Colonic mucosa (tissue), 4 donors: ENCODE measurements at regions not wholly inside any gene's neighbourhood (a gene's known extent, or its start where the extent isn't known, plus 50 kb on each side); places are given as distances from the start of the nearest gene placed in this dataset.

ENCODE experiments used
- DNase-seq: peaks from one replicate; pipeline ENCODE4 v3.0.0-alpha.2; 2020
- H3K27ac ChIP-seq: fragments of 200-600 bp; one replicate; pipeline ENCODE4 v1.8.0; 2021
- H3K27me3 ChIP-seq: fragments of 200-600 bp; one replicate; pipeline ENCODE4 v1.8.0; 2021
- H3K36me3 ChIP-seq: fragments of 200-600 bp; one replicate; pipeline ENCODE4 v1.8.0; 2021
- H3K4me1 ChIP-seq: fragments of 200-600 bp; one replicate; pipeline ENCODE4 v1.8.0; 2021; ENCODE audit warnings: mild to moderate bottlenecking
- H3K4me3 ChIP-seq: fragments of 200-600 bp; one replicate; pipeline ENCODE4 v1.8.0; 2021
- H3K9ac ChIP-seq, 2 donors: one replicate each; pipeline ENCODE4 v1.7.0; 2013; ENCODE audit warnings: control low read depth in 2 of 2, low read depth in 2 of 2, low read length in 2 of 2
- H3K9me3 ChIP-seq: fragments of 200-600 bp; one replicate; pipeline ENCODE4 v1.8.0; 2021
- CTCF ChIP-seq: fragments of 200-600 bp; IDR thresholded peaks from one replicate; pipeline ENCODE4 v1.8.0; 2022; ENCODE audit warnings: antibody characterized with exemption, mild to moderate bottlenecking
- intact Hi-C: fragments of 100-400 bp; cut with DNase I; formaldehyde crosslinking; loops from one replicate; pipeline ENCODE4 v1.14.1; 2022
- donor health status: healthy.
- donor health status: DM: no; HTN: no; CAD: no.
- donor health status: DM: no; HTN: no; CAD: no.

- intact Hi-C loops, result no loop called here
- Histone ChIP-seq H3K27ac (no peak overlapping the region), H3K9ac (no peak overlapping the region), H3K4me1 (no peaks in the 10 kb centered on the region), H3K27me3 (no peaks in the 10 kb centered on the region), H3K36me3 (no peaks in the 10 kb centered on the region), H3K9me3 (no peaks in the 10 kb centered on the region), H3K4me3 (no peak overlapping the region)
- TF ChIP-seq CTCF, result no peak
- no peak for DNase-seq
Measured at GRCh38 chr3:70748593-70748992, 436.2 kb upstream of the MDFIC2 start.

- no peak overlapping the region for H3K9ac ChIP-seq
- H3K4me1 ChIP-seq, result no peaks in the 10 kb centered on the region
- H3K36me3 ChIP-seq, result no peaks in the 10 kb centered on the region
- H3K27ac ChIP-seq, result no peak overlapping the region
- intact Hi-C loops, result no loop called here
- no peaks in the 10 kb centered on the region for H3K9me3 ChIP-seq
- H3K27me3 ChIP-seq, result no peaks in the 10 kb centered on the region
- no peak overlapping the region for H3K4me3 ChIP-seq
- no peak for TF ChIP-seq CTCF
- no peak for DNase-seq
Measured at GRCh38 chr3:70747847-70748246, 435.4 kb upstream of the MDFIC2 start.

- H3K4me3 ChIP-seq, result no peak overlapping the region
- H3K9ac ChIP-seq, result no peak overlapping the region
- H3K27me3 ChIP-seq, result no peaks in the 10 kb centered on the region
- intact Hi-C loops, result no loop called here
- H3K9me3 ChIP-seq, result no peaks in the 10 kb centered on the region
- no peak for TF ChIP-seq CTCF
- no peak overlapping the region for H3K27ac ChIP-seq
- DNase-seq, result no peak
- no peaks in the 10 kb centered on the region for H3K36me3 ChIP-seq
- no peaks in the 10 kb centered on the region for H3K4me1 ChIP-seq
Measured at GRCh38 chr3:70744536-70744935, 432.1 kb upstream of the MDFIC2 start.

- H3K27ac ChIP-seq, result no peak overlapping the region
- no peaks in the 10 kb centered on the region for H3K9me3 ChIP-seq
- H3K4me3 ChIP-seq, result no peak overlapping the region
- H3K4me1 ChIP-seq, result no peaks in the 10 kb centered on the region
- H3K9ac ChIP-seq, result no peak overlapping the region
- DNase-seq, result no peak
- H3K36me3 ChIP-seq, result no peaks in the 10 kb centered on the region
- intact Hi-C loops, result no loop called here
- TF ChIP-seq CTCF, result no peak
- H3K27me3 ChIP-seq, result no peaks in the 10 kb centered on the region
Measured at GRCh38 chr3:70743754-70744153, 431.3 kb upstream of the MDFIC2 start.

- H3K27me3 ChIP-seq, result no peaks in the 10 kb centered on the region
- H3K4me1 ChIP-seq, result no peaks in the 10 kb centered on the region
- no peaks in the 10 kb centered on the region for H3K36me3 ChIP-seq
- H3K9me3 ChIP-seq, result no peaks in the 10 kb centered on the region
- intact Hi-C loops, result no loop called here
- H3K9ac ChIP-seq, result no peak overlapping the region
- H3K4me3 ChIP-seq, result no peak overlapping the region
- no peak for DNase-seq
- no peak for TF ChIP-seq CTCF
- H3K27ac ChIP-seq, result no peak overlapping the region
Measured at GRCh38 chr3:70742081-70742480, 429.6 kb upstream of the MDFIC2 start.

- no peak overlapping the region for H3K27ac ChIP-seq
- no peak for TF ChIP-seq CTCF
- H3K9ac ChIP-seq, result no peak overlapping the region
- H3K4me1 ChIP-seq, result no peaks in the 10 kb centered on the region
- DNase-seq, result no peak
- no peaks in the 10 kb centered on the region for H3K27me3 ChIP-seq
- intact Hi-C loops, result no loop called here
- no peaks in the 10 kb centered on the region for H3K9me3 ChIP-seq
- no peaks in the 10 kb centered on the region for H3K36me3 ChIP-seq
- no peak overlapping the region for H3K4me3 ChIP-seq
Measured at GRCh38 chr3:70740872-70741271, 428.4 kb upstream of the MDFIC2 start.
